ENCODE measurements at regions not wholly inside any gene's neighbourhood (a gene's known extent, or its start where the extent isn't known, plus 50 kb on each side); places are given as distances from the start of the nearest gene placed in this dataset.

GRCh38 chr19:30719189-30719998 lies 347.2 kb downstream of the ZNF536 start:
- TF ChIP-seq CTCF (conservative IDR thresholded peaks at IDR 0.05 in 1 of 2, IDR thresholded peaks at IDR 0.05 in 1 of 2; ENCODE audit: low read depth in 1 of 2, low read length in 2 of 2): no peak
- no peak for TF ChIP-seq EZH2 (IDR thresholded peaks at IDR 0.05; ENCODE audit: low read length, missing control alignments)

All from fibroblast of lung (primary cell).